ENCODE measurements at regions not wholly inside any gene's neighbourhood (a gene's known extent, or its start where the extent isn't known, plus 50 kb on each side); places are given as distances from the start of the nearest gene placed in this dataset.
A peak's percentile ranks its signal among the peaks of the same experiment; 100 is the strongest.

- Histone ChIP-seq H3K79me1 (ENCODE audit: low read length) (no peaks in the 10 kb centered on the region), H3K9ac (ENCODE audit: low read length) (no peak overlapping the region), H3K4me3 (ENCODE audit: low read length) (no peak overlapping the region), H3K56ac (ENCODE audit: low read length) (no peak overlapping the region), H2AK5ac (ENCODE audit: low read length) (no peak overlapping the region), H2BK120ac (ENCODE audit: low read depth, low read length) (no peak overlapping the region), H3K4ac (ENCODE audit: low read depth, low read length) (no peak overlapping the region), H3K27ac (ENCODE audit: low read depth, low read length) (no peak overlapping the region), H4K5ac (ENCODE audit: low read length) (no peak overlapping the region), H2BK15ac (replicated peaks; ENCODE audit: low read depth) (no peak overlapping the region), H3K36me3 (ENCODE audit: control insufficient read depth, insufficient read depth, low read length) (no peaks in the 10 kb centered on the region), H3K79me2 (ENCODE audit: control insufficient read depth, insufficient read depth, low read length) (no peaks in the 10 kb centered on the region), H3K4me2 (ENCODE audit: low read length) (no peak overlapping the region), H3K4me1 (ENCODE audit: control insufficient read depth, low read depth, low read length) (no peaks in the 10 kb centered on the region), H3K18ac (ENCODE audit: low read length) (no peak overlapping the region), H3K23ac (ENCODE audit: low read length) (no peak overlapping the region), H3K27me3 (ENCODE audit: insufficient read depth, low read length, poor library complexity) (no peaks in the 10 kb centered on the region), H4K8ac (ENCODE audit: low read depth, low read length) (no peak overlapping the region), H2BK5ac (ENCODE audit: low read length) (no peak overlapping the region)
- WGBS (ENCODE audit: extremely low coverage, insufficient coverage, low lambda C conversion rate): no CpG with 5 or more reads among the region's 3 CpGs
- no peak for DNase-seq
These were observed 190.7 kb upstream of the NCAM1 start for GRCh38 chr11:112770487-112770886.

GRCh38 chr11:112771851-112772250 is 189.4 kb upstream of the NCAM1 start:
- Histone ChIP-seq H3K27ac (ENCODE audit: low read depth, low read length) (no peak overlapping the region), H3K36me3 (ENCODE audit: control insufficient read depth, insufficient read depth, low read length) (no peaks in the 10 kb centered on the region), H3K18ac (ENCODE audit: low read length) (no peak overlapping the region), H3K79me1 (ENCODE audit: low read length) (no peaks in the 10 kb centered on the region), H3K4me3 (ENCODE audit: low read length) (no peak overlapping the region), H3K4ac (ENCODE audit: low read depth, low read length) (no peak overlapping the region), H3K4me1 (ENCODE audit: control insufficient read depth, low read depth, low read length) (peaks cover under 1% of the 10 kb centered on the region), H3K23ac (ENCODE audit: low read length) (no peak overlapping the region), H2BK5ac (ENCODE audit: low read length) (no peak overlapping the region), H2BK15ac (replicated peaks; ENCODE audit: low read depth) (no peak overlapping the region), H3K9ac (ENCODE audit: low read length) (no peak overlapping the region), H3K56ac (ENCODE audit: low read length) (no peak overlapping the region), H3K27me3 (ENCODE audit: insufficient read depth, low read length, poor library complexity) (no peaks in the 10 kb centered on the region), H3K79me2 (ENCODE audit: control insufficient read depth, insufficient read depth, low read length) (no peaks in the 10 kb centered on the region), H2BK120ac (ENCODE audit: low read depth, low read length) (no peak overlapping the region), H4K5ac (ENCODE audit: low read length) (no peak overlapping the region), H2AK5ac (ENCODE audit: low read length) (no peak overlapping the region), H3K4me2 (ENCODE audit: low read length) (no peak overlapping the region), H4K8ac (ENCODE audit: low read depth, low read length) (no peak overlapping the region)
- WGBS (ENCODE audit: extremely low coverage, insufficient coverage, low lambda C conversion rate): no CpG with 5 or more reads among the region's 2 CpGs
- DNase-seq: no peak

DNA sequence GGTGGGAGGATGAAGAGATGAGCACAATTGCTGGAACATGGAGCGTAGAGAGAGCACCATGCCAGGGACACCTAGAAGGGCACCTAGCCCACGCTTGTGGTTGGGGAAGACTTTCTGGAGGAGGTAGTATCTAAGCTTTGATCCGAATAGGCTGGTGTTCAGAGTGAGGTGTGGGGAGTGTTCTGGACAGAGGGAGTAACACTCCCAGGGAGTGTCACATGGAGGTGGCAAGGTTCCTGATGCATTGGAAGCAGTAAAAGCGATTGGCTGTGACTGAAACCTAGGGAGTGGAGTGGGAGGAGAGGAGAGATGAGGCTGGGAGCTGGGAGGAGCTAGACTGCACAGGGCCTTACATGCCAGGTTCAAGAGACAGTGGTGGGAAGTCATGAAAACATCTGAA is 188.0 kb upstream of the NCAM1 start:
- Histone ChIP-seq H3K36me3 (ENCODE audit: control insufficient read depth, insufficient read depth, low read length) (no peaks in the 10 kb centered on the region), H3K27ac (ENCODE audit: low read depth, low read length) (no peak overlapping the region), H3K4me2 (ENCODE audit: low read length) (no peak overlapping the region), H4K8ac (ENCODE audit: low read depth, low read length) (no peak overlapping the region), H4K5ac (ENCODE audit: low read length) (no peak overlapping the region), H2BK120ac (ENCODE audit: low read depth, low read length) (no peak overlapping the region), H3K79me1 (ENCODE audit: low read length) (no peaks in the 10 kb centered on the region), H3K4me1 (ENCODE audit: control insufficient read depth, low read depth, low read length) (peaks cover 5% of the 10 kb centered on the region), H3K79me2 (ENCODE audit: control insufficient read depth, insufficient read depth, low read length) (no peaks in the 10 kb centered on the region), H3K23ac (ENCODE audit: low read length) (no peak overlapping the region), H3K18ac (ENCODE audit: low read length) (no peak overlapping the region), H2BK15ac (replicated peaks; ENCODE audit: low read depth) (no peak overlapping the region), H3K4me3 (ENCODE audit: low read length) (no peak overlapping the region), H3K56ac (ENCODE audit: low read length) (no peak overlapping the region), H3K4ac (ENCODE audit: low read depth, low read length) (no peak overlapping the region), H3K27me3 (ENCODE audit: insufficient read depth, low read length, poor library complexity) (no peaks in the 10 kb centered on the region), H2AK5ac (ENCODE audit: low read length) (no peak overlapping the region), H3K9ac (ENCODE audit: low read length) (no peak overlapping the region), H2BK5ac (ENCODE audit: low read length) (no peak overlapping the region)
- WGBS (ENCODE audit: extremely low coverage, insufficient coverage, low lambda C conversion rate): no CpG with 5 or more reads among the region's 4 CpGs
- DNase-seq: no peak

DNA sequence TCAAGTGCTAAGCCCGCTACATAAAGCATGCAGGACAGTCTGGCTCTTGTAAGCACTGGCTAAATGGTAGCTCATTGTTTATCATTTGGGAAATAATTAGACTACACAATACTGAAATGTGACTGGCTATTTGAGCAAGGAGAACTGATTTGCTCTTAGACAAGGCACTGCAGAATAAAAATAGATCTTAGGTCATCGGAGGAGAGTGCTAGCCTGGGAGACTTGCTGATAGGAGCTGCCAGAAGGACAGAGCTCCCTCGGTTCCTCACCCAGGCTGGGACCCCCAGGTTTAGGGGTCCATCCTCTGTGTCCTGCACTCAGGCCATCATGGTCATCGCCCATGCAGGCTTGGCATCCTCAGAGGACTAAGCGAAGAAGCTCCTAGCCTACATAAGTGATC is 184.4 kb upstream of the NCAM1 start:
- H3K79me2 ChIP-seq (ENCODE audit: control insufficient read depth, insufficient read depth, low read length): no peaks in the 10 kb centered on the region
- H3K4me3 ChIP-seq (ENCODE audit: low read length): no peak overlapping the region
- no peak overlapping the region for H2BK15ac ChIP-seq (replicated peaks; ENCODE audit: low read depth)
- H4K5ac ChIP-seq (ENCODE audit: low read length): peak overlapping the region; percentile 7
- H3K4ac ChIP-seq (ENCODE audit: low read depth, low read length): peak overlapping the region; percentile 79
- peak overlapping the region; percentile 71 for H2AK5ac ChIP-seq (ENCODE audit: low read length)
- no peak overlapping the region for H3K23ac ChIP-seq (ENCODE audit: low read length)
- no peak overlapping the region for H2BK120ac ChIP-seq (ENCODE audit: low read depth, low read length)
- peak overlapping the region; percentile 52 for H3K56ac ChIP-seq (ENCODE audit: low read length)
- H3K27me3 ChIP-seq (ENCODE audit: insufficient read depth, low read length, poor library complexity): no peaks in the 10 kb centered on the region
- no peak overlapping the region for H4K8ac ChIP-seq (ENCODE audit: low read depth, low read length)
- H3K36me3 ChIP-seq (ENCODE audit: control insufficient read depth, insufficient read depth, low read length): no peaks in the 10 kb centered on the region
- H3K18ac ChIP-seq (ENCODE audit: low read length): peak overlapping the region; percentile 6
- H3K4me2 ChIP-seq (ENCODE audit: low read length): no peak overlapping the region
- H2BK5ac ChIP-seq (ENCODE audit: low read length): peak overlapping the region; percentile 92
- peaks cover 9% of the 10 kb centered on the region for H3K4me1 ChIP-seq (ENCODE audit: control insufficient read depth, low read depth, low read length)
- no CpG with 5 or more reads among the region's 5 CpGs for WGBS (ENCODE audit: extremely low coverage, insufficient coverage, low lambda C conversion rate)
- H3K9ac ChIP-seq (ENCODE audit: low read length): no peak overlapping the region
- no peaks in the 10 kb centered on the region for H3K79me1 ChIP-seq (ENCODE audit: low read length)
- DNase-seq: no peak
- H3K27ac ChIP-seq (ENCODE audit: low read depth, low read length): peak overlapping the region; percentile 66

DNA sequence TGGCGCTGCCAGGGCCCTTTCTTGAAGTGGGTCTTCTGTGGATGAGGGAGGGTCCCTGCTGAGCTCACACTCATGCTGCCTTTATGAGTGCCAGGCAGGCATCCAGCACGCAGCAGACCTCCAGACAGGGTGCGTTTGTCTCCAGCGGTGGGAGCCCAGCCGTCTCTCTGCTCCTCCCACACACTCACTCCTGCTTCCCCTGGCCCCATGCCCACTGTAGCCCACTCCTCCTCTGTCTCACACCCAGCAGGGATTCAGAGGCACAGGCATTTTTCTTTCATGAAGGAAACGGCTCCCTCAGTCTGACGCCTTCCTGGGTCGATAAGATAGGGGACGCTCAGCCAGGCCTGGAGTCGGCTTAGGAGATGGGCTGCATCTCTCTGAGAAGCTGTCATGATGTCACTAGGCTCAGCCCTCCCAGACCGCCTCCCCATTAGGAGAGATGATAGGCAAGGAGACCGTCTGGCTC is 183.9 kb upstream of the NCAM1 start:
- WGBS (ENCODE audit: extremely low coverage, insufficient coverage, low lambda C conversion rate): no CpG with 5 or more reads among the region's 12 CpGs
- no peak overlapping the region for H2BK15ac ChIP-seq (replicated peaks; ENCODE audit: low read depth)
- H2BK5ac ChIP-seq (ENCODE audit: low read length): peak overlapping the region; percentile 92
- no peak overlapping the region for H3K4me3 ChIP-seq (ENCODE audit: low read length)
- no peak overlapping the region for H3K9ac ChIP-seq (ENCODE audit: low read length)
- peak; percentile 95 for DNase-seq
- no peaks in the 10 kb centered on the region for H3K79me2 ChIP-seq (ENCODE audit: control insufficient read depth, insufficient read depth, low read length)
- H3K4me1 ChIP-seq (ENCODE audit: control insufficient read depth, low read depth, low read length): peaks cover 9% of the 10 kb centered on the region
- H2AK5ac ChIP-seq (ENCODE audit: low read length): peak overlapping the region; percentile 8
- H3K27me3 ChIP-seq (ENCODE audit: insufficient read depth, low read length, poor library complexity): no peaks in the 10 kb centered on the region
- H2BK120ac ChIP-seq (ENCODE audit: low read depth, low read length): no peak overlapping the region
- no peaks in the 10 kb centered on the region for H3K79me1 ChIP-seq (ENCODE audit: low read length)
- no peaks in the 10 kb centered on the region for H3K36me3 ChIP-seq (ENCODE audit: control insufficient read depth, insufficient read depth, low read length)
- H3K4me2 ChIP-seq (ENCODE audit: low read length): no peak overlapping the region
- peak overlapping the region; percentile 79 for H3K4ac ChIP-seq (ENCODE audit: low read depth, low read length)
- H4K8ac ChIP-seq (ENCODE audit: low read depth, low read length): no peak overlapping the region
- H3K18ac ChIP-seq (ENCODE audit: low read length): peak overlapping the region; percentile 6
- H4K5ac ChIP-seq (ENCODE audit: low read length): no peak overlapping the region
- H3K56ac ChIP-seq (ENCODE audit: low read length): peak overlapping the region; percentile 52
- H3K27ac ChIP-seq (ENCODE audit: low read depth, low read length): peak overlapping the region; percentile 66
- H3K23ac ChIP-seq (ENCODE audit: low read length): no peak overlapping the region

Data from mesendoderm (in vitro differentiated cells).